Mucosa of rectum (tissue), 2 donors: ENCODE measurements at regions not wholly inside any gene's neighbourhood (a gene's known extent, or its start where the extent isn't known, plus 50 kb on each side); places are given as distances from the start of the nearest gene placed in this dataset.
"Not testable (repeated sequence)": the region's sequence is repeated elsewhere in the genome, so short reads cannot be mapped to it uniquely, and the experiment has no call there.

Source experiments
- H3K27ac ChIP-seq, 2 donors: one replicate each; pipeline ENCODE4 v1.7.0; 2013; ENCODE audit warnings: inconsistent platforms in 2 of 2, low read depth in 2 of 2, low read length in 2 of 2
- H3K27me3 ChIP-seq, 2 donors: one replicate each; pipeline ENCODE4 v1.7.0; 2013; ENCODE audit warnings: low read length in 2 of 2; ENCODE audit not compliant: control insufficient read depth in 2 of 2, insufficient read depth in 2 of 2
- H3K36me3 ChIP-seq, 2 donors: one replicate each; pipeline ENCODE4 v1.7.0; 2013; ENCODE audit warnings: low read length in 2 of 2; ENCODE audit not compliant: control insufficient read depth in 2 of 2, insufficient read depth in 2 of 2
- H3K4me1 ChIP-seq, 2 donors: one replicate each; pipeline ENCODE4 v1.7.0; 2013; ENCODE audit warnings: low read length in 2 of 2, mild to moderate bottlenecking in 1 of 2; ENCODE audit not compliant: control insufficient read depth in 2 of 2, insufficient read depth in 2 of 2
- H3K4me3 ChIP-seq, 2 donors: one replicate each; pipeline ENCODE4 v1.7.0; 2013; ENCODE audit warnings: low read length in 2 of 2
- H3K9ac ChIP-seq, 2 donors: one replicate each; pipeline ENCODE4 v1.7.0; 2013; ENCODE audit warnings: low read length in 2 of 2, low read depth in 1 of 2, mild to moderate bottlenecking in 1 of 2
- H3K9me3 ChIP-seq, 2 donors: one replicate each; pipeline ENCODE4 v1.7.0; 2013; ENCODE audit warnings: low read length in 2 of 2; ENCODE audit not compliant: control insufficient read depth in 2 of 2
- donor health status: healthy.
- donor health status: Normal muscosa, but diverticular disease.

DNA sequence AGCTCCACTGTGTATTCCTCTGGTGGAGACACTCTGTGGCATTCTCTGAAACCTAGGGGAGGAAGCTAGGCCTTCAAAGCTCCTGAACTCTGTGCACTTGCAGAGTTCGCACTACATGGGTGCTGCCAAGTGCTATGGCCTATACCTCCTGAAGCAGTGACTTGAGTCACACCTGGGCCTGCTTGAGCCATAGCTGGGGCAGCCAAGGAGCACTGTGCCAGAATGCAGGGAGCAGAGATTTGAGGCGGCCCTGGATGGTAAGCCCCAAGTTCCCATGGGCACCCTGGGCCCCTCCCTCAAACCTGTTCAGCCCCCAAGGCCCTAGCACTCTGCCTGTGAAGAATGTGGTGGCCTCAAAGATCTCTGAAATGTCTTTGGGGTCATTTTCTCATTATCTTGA lies 212.9 kb downstream of the SPATA31A6 start:
- H3K4me3 ChIP-seq: no peak overlapping the region
- H3K27ac ChIP-seq: no peak overlapping the region
- H3K36me3 ChIP-seq: no peaks in the 10 kb centered on the region
- H3K9ac ChIP-seq: no peak overlapping the region
- H3K27me3 ChIP-seq: no peaks in the 10 kb centered on the region
- H3K9me3 ChIP-seq: no peaks in the 10 kb centered on the region
- H3K4me1 ChIP-seq: no peaks in the 10 kb centered on the region

- H3K27ac ChIP-seq, H3K4me1 ChIP-seq, H3K36me3 ChIP-seq, H3K27me3 ChIP-seq, H3K9ac ChIP-seq, H3K9me3 ChIP-seq, H3K4me3 ChIP-seq: not testable (repeated sequence)
Observed at GRCh38 chr9:42397336-42397735, 213.9 kb downstream of the SPATA31A6 start.

GRCh38 chr9:42402919-42403318 lies 219.5 kb downstream of the SPATA31A6 start:
- H3K36me3 ChIP-seq, H3K4me1 ChIP-seq, H3K27ac ChIP-seq, H3K27me3 ChIP-seq, H3K9ac ChIP-seq, H3K9me3 ChIP-seq, H3K4me3 ChIP-seq: not testable (repeated sequence)

- H3K27ac ChIP-seq, H3K27me3 ChIP-seq, H3K4me3 ChIP-seq, H3K9ac ChIP-seq, H3K4me1 ChIP-seq, H3K9me3 ChIP-seq, H3K36me3 ChIP-seq: not testable (repeated sequence)
Observed at GRCh38 chr9:42409581-42409980, 226.1 kb downstream of the SPATA31A6 start.

- not testable (repeated sequence) for H3K4me1 ChIP-seq, H3K27ac ChIP-seq, H3K36me3 ChIP-seq, H3K27me3 ChIP-seq, H3K9ac ChIP-seq, H3K4me3 ChIP-seq, H3K9me3 ChIP-seq
Observed at GRCh38 chr9:42412354-42412753, 228.9 kb downstream of the SPATA31A6 start.

- not testable (repeated sequence) for H3K36me3 ChIP-seq, H3K27ac ChIP-seq, H3K27me3 ChIP-seq, H3K9ac ChIP-seq, H3K9me3 ChIP-seq, H3K4me1 ChIP-seq, H3K4me3 ChIP-seq
Observed at GRCh38 chr9:42414865-42415264, 231.4 kb downstream of the SPATA31A6 start.

DNA sequence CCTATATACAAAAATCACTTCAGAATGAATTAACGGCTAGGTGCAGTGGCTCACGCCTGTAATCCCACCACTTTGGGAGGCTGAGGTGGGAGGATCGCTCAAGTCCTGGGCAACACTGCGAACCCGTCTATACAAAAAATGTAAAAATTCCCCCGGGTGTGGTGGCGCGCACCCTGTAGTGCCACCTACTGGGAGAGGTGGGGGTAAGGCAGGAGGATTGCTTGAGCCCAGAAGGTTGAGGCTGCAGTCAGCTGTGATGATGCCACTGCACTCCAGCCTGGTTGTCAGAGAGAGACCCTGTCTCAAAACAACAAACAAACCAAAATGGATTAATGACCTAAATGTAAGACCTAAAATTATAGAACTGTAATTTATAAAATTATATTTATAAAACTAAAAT lies 236.2 kb downstream of the SPATA31A6 start:
- H3K27me3 ChIP-seq, H3K27ac ChIP-seq, H3K9ac ChIP-seq, H3K36me3 ChIP-seq, H3K9me3 ChIP-seq, H3K4me3 ChIP-seq, H3K4me1 ChIP-seq: not testable (repeated sequence)

- H3K9ac ChIP-seq: not testable (repeated sequence)
Observed at GRCh38 chr9:42420324-42420723, 236.9 kb downstream of the SPATA31A6 start.

DNA sequence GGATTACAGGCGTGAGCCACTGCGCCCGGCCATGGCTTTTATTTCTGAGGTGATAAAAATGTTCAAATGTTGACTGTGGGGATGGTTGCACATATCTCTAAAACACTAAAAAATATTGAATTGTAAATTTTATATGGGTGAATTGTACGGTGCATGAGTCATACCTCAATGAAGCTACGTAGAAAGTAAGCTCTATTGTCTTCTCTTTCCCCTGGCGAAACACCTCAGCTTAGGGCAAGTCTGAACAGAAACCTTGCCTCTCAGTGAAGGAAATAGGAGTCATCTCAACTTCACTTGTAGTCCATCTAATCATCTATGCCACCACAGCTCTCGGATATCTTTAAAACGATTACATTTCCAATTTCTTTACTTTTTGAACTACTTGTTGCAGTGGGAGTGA lies 238.2 kb downstream of the SPATA31A6 start:
- H3K9me3 ChIP-seq, H3K27me3 ChIP-seq, H3K9ac ChIP-seq, H3K27ac ChIP-seq, H3K4me1 ChIP-seq, H3K36me3 ChIP-seq, H3K4me3 ChIP-seq: not testable (repeated sequence)

More at GRCh38 chr9:42420324-42420723, 236.9 kb downstream of the SPATA31A6 start:
- H3K27ac ChIP-seq, H3K9me3 ChIP-seq, H3K4me3 ChIP-seq, H3K27me3 ChIP-seq, H3K4me1 ChIP-seq, H3K36me3 ChIP-seq: not testable (repeated sequence)

GRCh38 chr9:42430674-42431615 lies 247.5 kb downstream of the SPATA31A6 start:
- H3K4me3 ChIP-seq, H3K27me3 ChIP-seq, H3K9me3 ChIP-seq, H3K4me1 ChIP-seq, H3K36me3 ChIP-seq, H3K27ac ChIP-seq, H3K9ac ChIP-seq: not testable (repeated sequence)
